Uterus (tissue), 3 donors: ENCODE measurements at regions not wholly inside any gene's neighbourhood (a gene's known extent, or its start where the extent isn't known, plus 50 kb on each side); places are given as distances from the start of the nearest gene placed in this dataset.

ENCODE experiments used
- DNase-seq, 2 donors: peaks; one replicate each; pipeline ENCODE4 v3.0.0-alpha.2; 2019 to 2020
- H3K27ac ChIP-seq, 2 donors: fragments of 200-600 bp; sonication (generic); 1 replicate in 1 of 2; 2 replicates in 1 of 2; pipeline ENCODE4 v1.5.1; 2016 to 2018
- H3K27me3 ChIP-seq, 2 donors: fragments of 200-600 bp; sonication (generic); one replicate each; pipeline ENCODE4 v1.5.1; 2018 to 2019; ENCODE audit warnings: control low read depth in 1 of 2
- H3K36me3 ChIP-seq, 2 donors: fragments of 200-600 bp; sonication (generic); one replicate each; pipeline ENCODE4 v1.5.1; 2019; ENCODE audit warnings: control low read depth in 1 of 2
- H3K4me1 ChIP-seq, 2 donors: fragments of 200-600 bp; sonication (generic); one replicate each; pipeline ENCODE4 v1.5.1; 2018 to 2019; ENCODE audit warnings: control low read depth in 1 of 2
- H3K4me3 ChIP-seq, 2 donors: fragments of 200-600 bp; sonication (generic); 1 replicate in 1 of 2; 2 replicates in 1 of 2; pipeline ENCODE4 v1.5.1; 2018 to 2019; ENCODE audit warnings: mild to moderate bottlenecking in 1 of 2
- H3K9me3 ChIP-seq, 2 donors: fragments of 200-600 bp; sonication (generic); one replicate each; pipeline ENCODE4 v1.5.1; 2019; ENCODE audit warnings: control low read depth in 1 of 2
- POLR2A ChIP-seq, 2 donors: fragments of 450-650 bp; IDR thresholded peaks; one replicate each; pipeline ENCODE4 v1.6.1; 2016; ENCODE audit warnings: antibody characterized with exemption in 2 of 2, mild to moderate bottlenecking in 1 of 2, moderate library complexity in 1 of 2
- intact Hi-C: fragments of 100-400 bp; cut with DNase I; formaldehyde crosslinking; loops from one replicate; pipeline ENCODE4 v1.15.1; 2023; ENCODE audit warnings: low total_unique reads
- TF ChIP-seq, protein P1 (sequence below), 4 experiments: fragments of 200-600 bp in 2 of 4; fragments of 450-650 bp in 2 of 4; sonication (generic) in 2 of 4; IDR thresholded peaks; one replicate each; pipeline ENCODE4 v1.5.1; 2016 to 2019; ENCODE audit warnings: antibody characterized with exemption in 4 of 4, mild to moderate bottlenecking in 2 of 4, moderate library complexity in 1 of 4
- donor health status: DM: yes; HTN: yes; CAD: no.

DNA sequence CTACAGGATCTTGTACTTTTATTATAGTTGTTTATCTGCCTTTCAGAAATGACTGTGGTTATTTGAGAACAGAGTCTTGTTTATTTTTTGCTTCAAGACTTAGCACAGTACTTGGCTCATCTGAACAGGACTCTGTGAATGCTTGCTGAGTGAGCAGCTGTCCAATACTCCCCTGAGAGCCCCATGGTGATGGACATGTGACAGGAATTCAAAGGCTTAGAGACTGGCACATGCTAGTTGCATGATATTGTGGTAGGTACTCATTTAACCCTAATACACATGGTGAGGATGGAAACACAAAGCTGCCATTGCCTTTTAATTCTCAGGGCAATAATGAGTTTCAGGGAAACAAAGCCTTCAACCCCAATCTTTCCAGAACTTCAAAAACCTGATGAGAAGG lies 97.3 kb downstream of the GEMIN8 start:
- Histone ChIP-seq H3K27ac (no peak overlapping the region), H3K9me3 (no peaks in the 10 kb centered on the region), H3K36me3 (no peaks in the 10 kb centered on the region), H3K27me3 (peaks cover 0 to 12% of the 10 kb centered on the region in 2 donors), H3K4me3 (no peak overlapping the region), H3K4me1 (no peaks in the 10 kb centered on the region)
- no peak for DNase-seq
- TF ChIP-seq, protein P1, sequence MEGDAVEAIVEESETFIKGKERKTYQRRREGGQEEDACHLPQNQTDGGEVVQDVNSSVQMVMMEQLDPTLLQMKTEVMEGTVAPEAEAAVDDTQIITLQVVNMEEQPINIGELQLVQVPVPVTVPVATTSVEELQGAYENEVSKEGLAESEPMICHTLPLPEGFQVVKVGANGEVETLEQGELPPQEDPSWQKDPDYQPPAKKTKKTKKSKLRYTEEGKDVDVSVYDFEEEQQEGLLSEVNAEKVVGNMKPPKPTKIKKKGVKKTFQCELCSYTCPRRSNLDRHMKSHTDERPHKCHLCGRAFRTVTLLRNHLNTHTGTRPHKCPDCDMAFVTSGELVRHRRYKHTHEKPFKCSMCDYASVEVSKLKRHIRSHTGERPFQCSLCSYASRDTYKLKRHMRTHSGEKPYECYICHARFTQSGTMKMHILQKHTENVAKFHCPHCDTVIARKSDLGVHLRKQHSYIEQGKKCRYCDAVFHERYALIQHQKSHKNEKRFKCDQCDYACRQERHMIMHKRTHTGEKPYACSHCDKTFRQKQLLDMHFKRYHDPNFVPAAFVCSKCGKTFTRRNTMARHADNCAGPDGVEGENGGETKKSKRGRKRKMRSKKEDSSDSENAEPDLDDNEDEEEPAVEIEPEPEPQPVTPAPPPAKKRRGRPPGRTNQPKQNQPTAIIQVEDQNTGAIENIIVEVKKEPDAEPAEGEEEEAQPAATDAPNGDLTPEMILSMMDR (IDR thresholded peaks at IDR 0.05): no peak
- no peak for TF ChIP-seq POLR2A (IDR thresholded peaks at IDR 0.05)
- intact Hi-C loops: no loop called here

DNA sequence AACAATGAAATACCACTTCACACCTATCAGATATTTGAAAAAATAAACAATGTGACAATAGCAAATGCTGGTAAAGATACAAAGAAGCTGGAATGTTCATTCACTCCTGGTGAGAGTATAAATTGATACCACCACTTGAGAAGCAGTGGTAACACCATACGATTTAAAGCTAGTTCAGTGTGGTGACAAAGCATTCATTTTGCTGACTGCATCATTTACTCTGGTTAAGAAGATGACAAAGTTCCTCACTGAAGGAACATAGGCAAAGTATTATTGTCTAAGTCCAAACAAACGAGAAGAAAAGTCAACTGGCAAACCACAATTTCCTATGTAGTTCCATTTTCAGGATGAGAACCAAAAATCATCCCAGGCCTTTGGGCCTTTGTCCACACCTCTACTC lies 102.5 kb downstream of the GEMIN8 start:
- intact Hi-C loops: no loop called here
- no peaks in the 10 kb centered on the region for H3K36me3 ChIP-seq
- DNase-seq: no peak

DNA sequence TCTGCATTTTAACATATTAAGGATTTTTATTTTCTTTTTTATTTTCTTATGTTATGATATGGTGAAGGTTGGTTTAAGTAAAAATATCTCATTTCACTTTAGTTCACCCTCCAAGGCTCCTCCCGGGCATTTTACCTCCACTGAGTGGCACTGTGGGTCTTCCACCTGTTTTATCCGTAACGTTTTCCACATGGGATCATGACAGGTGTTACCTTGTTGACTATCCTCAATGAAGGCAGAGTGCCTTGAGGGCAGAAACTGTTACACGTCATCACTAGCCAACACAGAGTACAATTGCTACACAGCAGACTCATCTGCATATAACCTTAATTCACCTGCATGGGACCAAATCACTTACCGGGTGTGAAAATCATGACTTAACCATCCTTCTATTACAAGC lies 105.8 kb downstream of the GEMIN8 start:
- Histone ChIP-seq H3K36me3 (no peaks in the 10 kb centered on the region), H3K9me3 (no peaks in the 10 kb centered on the region), H3K4me3 (no peak overlapping the region), H3K27me3 (no peaks in the 10 kb centered on the region), H3K27ac (no peak overlapping the region), H3K4me1 (no peaks in the 10 kb centered on the region)
- no peak for TF ChIP-seq POLR2A (IDR thresholded peaks at IDR 0.05)
- TF ChIP-seq, protein P1 (IDR thresholded peaks at IDR 0.05): no peak
- DNase-seq: no peak
- intact Hi-C loops: no loop called here

More for the DNA sequence above, 102.5 kb downstream of the GEMIN8 start:
- Histone ChIP-seq H3K4me3 (no peak overlapping the region), H3K27ac (no peak overlapping the region), H3K9me3 (no peaks in the 10 kb centered on the region), H3K4me1 (no peaks in the 10 kb centered on the region), H3K27me3 (no peaks in the 10 kb centered on the region)
- no peak for TF ChIP-seq POLR2A (IDR thresholded peaks at IDR 0.05)
- TF ChIP-seq, protein P1 (IDR thresholded peaks at IDR 0.05): no peak

DNA sequence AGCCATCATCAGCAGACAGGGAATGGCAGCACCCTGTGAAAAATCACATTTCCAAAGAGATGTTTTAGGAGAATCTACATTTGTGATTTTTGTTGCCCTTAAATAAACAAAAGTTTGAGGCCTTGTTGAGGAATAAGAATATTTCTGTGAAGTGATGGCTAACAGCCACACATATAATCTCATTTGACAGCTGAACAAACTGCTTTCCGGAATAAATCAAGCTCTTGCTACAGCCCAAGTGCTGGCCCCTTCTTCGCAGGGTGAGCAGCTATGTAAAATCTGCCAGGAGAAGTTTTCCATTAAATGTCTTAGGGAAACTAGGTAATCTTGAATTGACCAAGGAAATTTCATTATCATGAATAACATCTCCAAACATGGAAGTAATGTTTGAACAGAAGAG lies 106.4 kb upstream of the GPM6B start:
- no peaks in the 10 kb centered on the region for H3K36me3 ChIP-seq
- H3K9me3 ChIP-seq: no peaks in the 10 kb centered on the region
- H3K27me3 ChIP-seq: no peaks in the 10 kb centered on the region
- TF ChIP-seq POLR2A (IDR thresholded peaks at IDR 0.05): no peak
- TF ChIP-seq, protein P1 (IDR thresholded peaks at IDR 0.05): no peak
- no peak overlapping the region for H3K4me3 ChIP-seq
- intact Hi-C loops: no loop called here
- no peak overlapping the region for H3K27ac ChIP-seq
- no peaks in the 10 kb centered on the region for H3K4me1 ChIP-seq
- no peak for DNase-seq

DNA sequence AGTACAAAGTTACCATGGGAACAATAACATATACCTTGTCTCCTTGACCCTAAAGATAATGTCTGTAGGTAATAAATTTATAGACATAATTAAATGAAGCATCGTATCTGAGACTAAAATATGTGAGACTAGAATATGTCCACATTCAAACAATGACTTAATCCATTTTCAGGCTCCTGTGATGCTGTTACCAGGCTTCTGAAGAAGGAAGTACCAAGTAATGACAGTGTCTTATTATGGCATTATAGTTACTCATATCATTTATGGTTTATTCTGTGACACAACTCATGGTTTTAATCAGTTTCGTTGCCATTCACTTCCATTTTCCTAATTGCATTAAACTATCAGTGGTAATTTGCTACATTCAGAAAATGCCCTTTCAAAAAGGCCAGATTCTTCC lies 100.6 kb upstream of the GPM6B start:
- DNase-seq: no peak
- Histone ChIP-seq H3K27ac (no peak overlapping the region), H3K27me3 (no peaks in the 10 kb centered on the region), H3K36me3 (no peaks in the 10 kb centered on the region), H3K4me1 (no peaks in the 10 kb centered on the region), H3K4me3 (no peak overlapping the region), H3K9me3 (no peaks in the 10 kb centered on the region)
- TF ChIP-seq POLR2A (IDR thresholded peaks at IDR 0.05): no peak
- TF ChIP-seq, protein P1 (IDR thresholded peaks at IDR 0.05): no peak
- intact Hi-C loops: no loop called here
